Gastroesophageal sphincter (tissue), 3 donors: ENCODE measurements at regions not wholly inside any gene's neighbourhood (a gene's known extent, or its start where the extent isn't known, plus 50 kb on each side); places are given as distances from the start of the nearest gene placed in this dataset.

Experiments
- EP300 ChIP-seq: sonication (generic); formaldehyde crosslinking; IDR thresholded peaks from one replicate; pipeline ENCODE4 v1.6.1; 2017; ENCODE audit warnings: antibody characterized with exemption, mild to moderate bottlenecking
- POLR2A ChIP-seq, 2 donors: fragments of 450-650 bp; IDR thresholded peaks; one replicate each; pipeline ENCODE4 v1.6.1; 2017; ENCODE audit warnings: antibody characterized with exemption in 2 of 2, mild to moderate bottlenecking in 2 of 2, moderate library complexity in 1 of 2
- POLR2AphosphoS5 ChIP-seq: sonication (generic); formaldehyde crosslinking; IDR thresholded peaks from one replicate; pipeline ENCODE4 v1.6.1; 2017; ENCODE audit warnings: antibody characterized with exemption
- TF ChIP-seq, protein P1 (sequence below), 4 experiments: fragments of 200-600 bp in 2 of 4; fragments of 450-650 bp in 2 of 4; sonication (generic) in 1 of 4; IDR thresholded peaks; one replicate each; pipeline ENCODE4 v1.5.1; 2017 to 2019; ENCODE audit warnings: antibody characterized with exemption in 4 of 4, mild to moderate bottlenecking in 2 of 4, moderate library complexity in 2 of 4

DNA sequence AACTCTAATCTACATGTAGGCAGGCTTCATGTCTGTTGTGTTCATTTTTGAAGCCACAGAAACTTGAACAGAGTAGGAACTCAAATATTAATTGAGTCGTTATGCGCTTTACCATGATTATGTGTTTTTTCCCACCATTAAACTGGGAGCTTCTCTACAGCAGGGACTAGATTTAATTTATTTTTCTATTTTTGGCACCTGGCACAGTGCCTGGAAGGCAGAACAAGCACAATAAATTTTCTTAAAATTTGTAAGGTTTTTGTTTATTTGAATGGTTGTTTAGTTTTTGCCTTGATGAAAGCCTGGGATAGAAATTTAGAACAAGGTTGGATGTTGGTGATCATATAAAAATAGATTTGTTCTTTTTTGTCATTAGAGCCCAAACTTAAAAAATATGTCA lies 221.7 kb upstream of the PLEKHG7 start:
- TF ChIP-seq, protein P1, sequence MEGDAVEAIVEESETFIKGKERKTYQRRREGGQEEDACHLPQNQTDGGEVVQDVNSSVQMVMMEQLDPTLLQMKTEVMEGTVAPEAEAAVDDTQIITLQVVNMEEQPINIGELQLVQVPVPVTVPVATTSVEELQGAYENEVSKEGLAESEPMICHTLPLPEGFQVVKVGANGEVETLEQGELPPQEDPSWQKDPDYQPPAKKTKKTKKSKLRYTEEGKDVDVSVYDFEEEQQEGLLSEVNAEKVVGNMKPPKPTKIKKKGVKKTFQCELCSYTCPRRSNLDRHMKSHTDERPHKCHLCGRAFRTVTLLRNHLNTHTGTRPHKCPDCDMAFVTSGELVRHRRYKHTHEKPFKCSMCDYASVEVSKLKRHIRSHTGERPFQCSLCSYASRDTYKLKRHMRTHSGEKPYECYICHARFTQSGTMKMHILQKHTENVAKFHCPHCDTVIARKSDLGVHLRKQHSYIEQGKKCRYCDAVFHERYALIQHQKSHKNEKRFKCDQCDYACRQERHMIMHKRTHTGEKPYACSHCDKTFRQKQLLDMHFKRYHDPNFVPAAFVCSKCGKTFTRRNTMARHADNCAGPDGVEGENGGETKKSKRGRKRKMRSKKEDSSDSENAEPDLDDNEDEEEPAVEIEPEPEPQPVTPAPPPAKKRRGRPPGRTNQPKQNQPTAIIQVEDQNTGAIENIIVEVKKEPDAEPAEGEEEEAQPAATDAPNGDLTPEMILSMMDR (IDR thresholded peaks at IDR 0.05), result no peak
- TF ChIP-seq POLR2A (IDR thresholded peaks at IDR 0.05) (no peak), POLR2AphosphoS5 (no peak), EP300 (no peak)
